GM23248 (cell line): ENCODE measurements at regions not wholly inside any gene's neighbourhood (a gene's known extent, or its start where the extent isn't known, plus 50 kb on each side); places are given as distances from the start of the nearest gene placed in this dataset.
"Not testable (repeated sequence)": the region's sequence is repeated elsewhere in the genome, so short reads cannot be mapped to it uniquely, and the experiment has no call there.

ENCODE experiments used
- DNase-seq: peaks from one replicate; pipeline ENCODE4 v3.0.0-alpha.2; 2015
- H2AFZ ChIP-seq: fragments of 200-600 bp; sonication (generic); 2 replicates; pipeline ENCODE4 v1.6.1; 2016; ENCODE audit warnings: antibody characterized with exemption
- H3F3A ChIP-seq: fragments of 200-600 bp; sonication (generic); 2 replicates; pipeline ENCODE4 v1.6.1; 2016; ENCODE audit warnings: mild to moderate bottlenecking, antibody characterized with exemption, mixed run types; ENCODE audit not compliant: insufficient read depth
- H3K27ac ChIP-seq: fragments of 200-600 bp; sonication (generic); 2 replicates; pipeline ENCODE4 v1.5.1; 2016; ENCODE audit warnings: mild to moderate bottlenecking
- H3K27me3 ChIP-seq: fragments of 200-600 bp; sonication (generic); replicated peaks from 2 replicates; pipeline ENCODE4 v1.6.1; 2016; ENCODE audit warnings: mild to moderate bottlenecking; ENCODE audit not compliant: insufficient read depth
- H3K36me3 ChIP-seq: fragments of 200-600 bp; sonication (generic); 2 replicates; pipeline ENCODE4 v1.6.1; 2016; ENCODE audit warnings: low read depth, mild to moderate bottlenecking
- H3K4me1 ChIP-seq: fragments of 200-600 bp; sonication (generic); 2 replicates; pipeline ENCODE4 v1.6.1; 2016; ENCODE audit warnings: mild to moderate bottlenecking; ENCODE audit not compliant: insufficient read depth
- H3K4me2 ChIP-seq: fragments of 200-600 bp; sonication (generic); one replicate; pipeline ENCODE4 v1.6.1; 2016; ENCODE audit warnings: mild to moderate bottlenecking; ENCODE audit not compliant: unreplicated experiment
- H3K4me3 ChIP-seq: fragments of 200-600 bp; sonication (generic); 2 replicates; pipeline ENCODE4 v1.5.1; 2016; ENCODE audit warnings: mild to moderate bottlenecking
- H3K79me2 ChIP-seq: fragments of 200-600 bp; sonication (generic); 2 replicates; pipeline ENCODE4 v1.6.1; 2016; ENCODE audit warnings: mild to moderate bottlenecking; ENCODE audit not compliant: insufficient read depth
- H3K9ac ChIP-seq: fragments of 200-600 bp; sonication (generic); 2 replicates; pipeline ENCODE4 v1.6.1; 2016; ENCODE audit warnings: mild to moderate bottlenecking
- H3K9me2 ChIP-seq: fragments of 200-600 bp; sonication (generic); 2 replicates; pipeline ENCODE4 v1.6.1; 2016; ENCODE audit warnings: mixed run types, mild to moderate bottlenecking, moderate library complexity; ENCODE audit not compliant: insufficient read depth
- H3K9me3 ChIP-seq: fragments of 200-600 bp; sonication (generic); one replicate; pipeline ENCODE4 v1.6.1; 2017; ENCODE audit warnings: low read depth
- H4K20me1 ChIP-seq: fragments of 200-600 bp; sonication (generic); 2 replicates; pipeline ENCODE4 v1.6.0; 2016; ENCODE audit not compliant: insufficient read depth
- EZH2 ChIP-seq: fragments of 200-600 bp; sonication (generic); IDR thresholded peaks from 2 replicates; pipeline ENCODE4 v1.6.1; 2018; ENCODE audit warnings: antibody characterized with exemption, mild to moderate bottlenecking; ENCODE audit not compliant: insufficient read depth, poor library complexity, severe bottlenecking
- EZH2phosphoT487 ChIP-seq: fragments of 200-600 bp; sonication (generic); IDR thresholded peaks from 2 replicates; pipeline ENCODE4 v1.6.1; 2018; ENCODE audit warnings: antibody characterized with exemption, moderate library complexity, mild to moderate bottlenecking, low read depth; ENCODE audit not compliant: insufficient read depth
- WGBS, 2 experiments: methylation state at CpG; one replicate each; pipeline ENCODE4 v1.1.6; 2015 to 2017; ENCODE audit warnings: low lambda C conversion rate in 2 of 2, low coverage in 1 of 2; ENCODE audit errors: missing lambda C conversion rate in 2 of 2; 5-methylcytosine and 5-hydroxymethylcytosine counted together
- in situ Hi-C: fragments of 300-500 bp; cut with MboI; formaldehyde crosslinking; loops from 2 replicates; pipeline ENCODE4 v1.15.0; 2020

- no peak for DNase-seq
- no peak overlapping the region for H3K9ac ChIP-seq
- H3K36me3 ChIP-seq = no peaks in the 10 kb centered on the region
- H2AFZ ChIP-seq = no peak overlapping the region
- no peak overlapping the region for H3K27ac ChIP-seq
- no peak overlapping the region for H3K4me3 ChIP-seq
- no peaks in the 10 kb centered on the region for H3K9me3 ChIP-seq
- H3K4me1 ChIP-seq = no peaks in the 10 kb centered on the region
- no peaks in the 10 kb centered on the region for H3K79me2 ChIP-seq
- TF ChIP-seq EZH2 (no peak), EZH2phosphoT487 (no peak)
- in situ Hi-C loops = no loop called here
- no peaks in the 10 kb centered on the region for H3K9me2 ChIP-seq
- no peaks in the 10 kb centered on the region for H3F3A ChIP-seq
- H3K27me3 ChIP-seq = no peaks in the 10 kb centered on the region
- no peak overlapping the region for H3K4me2 ChIP-seq
- no peaks in the 10 kb centered on the region for H4K20me1 ChIP-seq
These were observed 203.0 kb upstream of the RGS17 start for GRCh38 chr6:153334121-153334520.

DNA sequence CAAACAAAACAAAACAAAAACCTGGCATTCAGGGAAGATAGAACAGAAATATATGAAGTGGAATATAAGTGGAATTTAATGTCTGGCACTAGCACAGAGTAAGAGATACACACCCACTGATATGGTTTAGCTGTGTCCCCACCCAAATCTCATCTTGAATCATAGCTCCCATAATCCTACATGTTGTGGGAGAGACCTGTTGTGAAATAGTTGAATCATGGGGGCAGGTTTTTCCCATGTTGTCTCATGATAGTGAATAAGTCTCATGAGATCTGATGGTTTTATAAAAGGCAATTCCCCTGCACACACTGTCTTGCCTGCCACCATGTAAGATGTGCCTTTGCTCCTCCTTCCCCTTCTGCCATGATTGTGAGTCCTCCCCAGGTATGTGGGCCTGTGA is 200.1 kb upstream of the RGS17 start:
- H3K9me2 ChIP-seq, H3K9ac ChIP-seq, in situ Hi-C loops, H4K20me1 ChIP-seq, H3K79me2 ChIP-seq, H3K4me3 ChIP-seq, H3K4me2 ChIP-seq, H3K36me3 ChIP-seq, H3K27ac ChIP-seq, H3F3A ChIP-seq, H2AFZ ChIP-seq, H3K27me3 ChIP-seq, H3K4me1 ChIP-seq, H3K9me3 ChIP-seq: not testable (repeated sequence)
- DNase-seq = peak; percentile 0

- Histone ChIP-seq H4K20me1 (no peaks in the 10 kb centered on the region), H3K27me3 (no peaks in the 10 kb centered on the region), H3K9ac (no peak overlapping the region), H2AFZ (no peak overlapping the region), H3K27ac (no peak overlapping the region), H3K9me3 (no peaks in the 10 kb centered on the region), H3K4me2 (no peak overlapping the region), H3K36me3 (no peaks in the 10 kb centered on the region), H3K9me2 (no peaks in the 10 kb centered on the region), H3F3A (no peaks in the 10 kb centered on the region), H3K4me1 (no peaks in the 10 kb centered on the region), H3K79me2 (no peaks in the 10 kb centered on the region), H3K4me3 (no peak overlapping the region)
- DNase-seq = no peak
- WGBS, 2 experiments = 39 to 45% methylated on average over 5 of the region's 5 CpGs
- in situ Hi-C loops = no loop called here
- TF ChIP-seq EZH2 (no peak), EZH2phosphoT487 (no peak)
These were observed 197.1 kb upstream of the RGS17 start for GRCh38 chr6:153328194-153328593.

DNA sequence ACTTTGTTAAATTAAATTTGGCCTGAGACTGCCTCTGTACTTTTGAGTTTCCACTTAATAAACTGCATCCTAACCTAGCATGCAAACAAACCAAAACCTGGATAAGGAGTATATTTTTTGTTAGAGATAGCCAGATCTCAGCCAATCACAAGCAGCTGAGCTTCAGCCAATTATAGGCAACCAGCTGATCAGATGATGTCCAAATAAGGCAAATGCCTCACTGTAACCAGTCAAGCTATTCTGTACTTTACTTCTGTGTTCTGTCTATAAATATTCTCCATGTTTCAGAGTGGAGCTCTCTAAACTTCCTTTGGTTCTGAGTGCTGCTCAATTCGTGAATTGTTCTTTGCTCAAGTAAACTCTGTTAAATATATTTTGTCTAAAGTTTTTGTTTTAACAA is 194.6 kb upstream of the RGS17 start:
- in situ Hi-C loops = no loop called here
- H3K9me2 ChIP-seq = no peaks in the 10 kb centered on the region
- H4K20me1 ChIP-seq = no peaks in the 10 kb centered on the region
- no peak overlapping the region for H3K4me2 ChIP-seq
- H3K79me2 ChIP-seq = no peaks in the 10 kb centered on the region
- H3K9me3 ChIP-seq = no peaks in the 10 kb centered on the region
- H3K4me3 ChIP-seq = no peak overlapping the region
- no peak overlapping the region for H3K27ac ChIP-seq
- 0 to 3% methylated on average over 1 of the region's 1 CpG for WGBS, 2 experiments
- H2AFZ ChIP-seq = no peak overlapping the region
- H3K9ac ChIP-seq = no peak overlapping the region
- H3K36me3 ChIP-seq = no peaks in the 10 kb centered on the region
- no peak for TF ChIP-seq EZH2phosphoT487
- no peak for TF ChIP-seq EZH2
- no peaks in the 10 kb centered on the region for H3F3A ChIP-seq
- no peaks in the 10 kb centered on the region for H3K27me3 ChIP-seq
- no peak for DNase-seq
- H3K4me1 ChIP-seq = no peaks in the 10 kb centered on the region

GRCh38 chr6:153312634-153313033 is 181.6 kb upstream of the RGS17 start:
- DNase-seq = peak; percentile 37
- no peaks in the 10 kb centered on the region for H3K9me3 ChIP-seq
- no peak overlapping the region for H2AFZ ChIP-seq
- no peaks in the 10 kb centered on the region for H3F3A ChIP-seq
- H3K4me2 ChIP-seq = no peak overlapping the region
- no peaks in the 10 kb centered on the region for H3K27me3 ChIP-seq
- no peaks in the 10 kb centered on the region for H3K9me2 ChIP-seq
- H4K20me1 ChIP-seq = no peaks in the 10 kb centered on the region
- H3K9ac ChIP-seq = no peak overlapping the region
- in situ Hi-C loops = no loop called here
- no peaks in the 10 kb centered on the region for H3K36me3 ChIP-seq
- TF ChIP-seq EZH2phosphoT487 = no peak
- no peak for TF ChIP-seq EZH2
- no peak overlapping the region for H3K4me3 ChIP-seq
- no peaks in the 10 kb centered on the region for H3K79me2 ChIP-seq
- no peaks in the 10 kb centered on the region for H3K4me1 ChIP-seq
- WGBS, 2 experiments = 1 to 2% methylated on average over 3 of the region's 3 CpGs
- H3K27ac ChIP-seq = no peak overlapping the region
